CD4-positive, alpha-beta memory T cell (primary cell): ENCODE measurements at regions not wholly inside any gene's neighbourhood (a gene's known extent, or its start where the extent isn't known, plus 50 kb on each side); places are given as distances from the start of the nearest gene placed in this dataset.

Experiments used
- CTCF ChIA-PET: fragments of 350-600 bp; sonication (Branson Sonifier 250); formaldehyde crosslinking; loops from one replicate; lab custom pipeline; 2021; ENCODE audit warnings: inconsistent platforms; ENCODE audit not compliant: partially characterized antibody; lab: Charles Lee
- POLR2A ChIA-PET: fragments of 350-600 bp; sonication (Branson Sonifier 250); formaldehyde crosslinking; loops from one replicate; lab custom pipeline; 2021; ENCODE audit not compliant: partially characterized antibody; lab: Charles Lee
- DNase-seq, 5 donors: peaks; one replicate each; pipeline versions ENCODE4 v3.0.0 to v3.0.0-alpha.2; 2020 to 2022; ENCODE audit warnings: mixed read lengths in 1 of 5
- H3K27ac ChIP-seq: one replicate; pipeline ENCODE4 v1.7.0; 2013; ENCODE audit warnings: low read depth, low read length
- H3K27me3 ChIP-seq: 2 replicates; pipeline ENCODE4 v1.7.0; 2013; ENCODE audit warnings: mild to moderate bottlenecking, low read length, moderate library complexity; ENCODE audit not compliant: insufficient read depth
- H3K36me3 ChIP-seq: 2 replicates; pipeline ENCODE4 v1.7.0; 2013; ENCODE audit warnings: mild to moderate bottlenecking, low read length, moderate library complexity; ENCODE audit not compliant: insufficient read depth
- H3K4me1 ChIP-seq: 2 replicates; pipeline ENCODE4 v1.7.0; 2013; ENCODE audit warnings: mild to moderate bottlenecking, low read length, moderate library complexity; ENCODE audit not compliant: insufficient read depth
- H3K4me3 ChIP-seq, 2 donors: one replicate each; pipeline ENCODE4 v1.7.0; 2013; ENCODE audit warnings: low read length in 2 of 2, mild to moderate bottlenecking in 1 of 2
- H3K9me3 ChIP-seq, 2 donors: one replicate each; pipeline ENCODE4 v1.7.0; 2013; ENCODE audit warnings: low read length in 2 of 2, control low read depth in 1 of 2; ENCODE audit not compliant: control insufficient read depth in 1 of 2
- H3K27ac Mint-ChIP-seq, 7 donors: one replicate each; pipeline ENCODE4 v1.8.0; 2020 to 2021; ENCODE audit warnings: mixed read lengths in 7 of 7, mild to moderate bottlenecking in 6 of 7, inconsistent platforms in 3 of 7, moderate library complexity in 3 of 7
- H3K27me3 Mint-ChIP-seq, 2 donors: one replicate each; pipeline ENCODE4 v1.8.0; 2020 to 2021; ENCODE audit warnings: mixed read lengths in 2 of 2
- H3K36me3 Mint-ChIP-seq, 2 donors: one replicate each; pipeline ENCODE4 v1.8.0; 2020 to 2021; ENCODE audit warnings: mixed read lengths in 2 of 2, inconsistent platforms in 1 of 2, mild to moderate bottlenecking in 1 of 2
- H3K4me1 Mint-ChIP-seq, 4 donors: one replicate each; pipeline ENCODE4 v1.8.0; 2020 to 2021; ENCODE audit warnings: mixed read lengths in 4 of 4, mild to moderate bottlenecking in 1 of 4
- H3K4me3 Mint-ChIP-seq, 8 donors: one replicate each; pipeline ENCODE4 v1.8.0; 2020 to 2021; ENCODE audit warnings: mixed read lengths in 8 of 8, mild to moderate bottlenecking in 7 of 8, moderate library complexity in 6 of 8, inconsistent platforms in 3 of 8
- H3K9me3 Mint-ChIP-seq, 8 donors: one replicate each; pipeline ENCODE4 v1.8.0; 2020 to 2021; ENCODE audit warnings: mixed read lengths in 8 of 8, mild to moderate bottlenecking in 5 of 8, inconsistent platforms in 3 of 8, moderate library complexity in 1 of 8
- intact Hi-C: fragments of 100-400 bp; cut with micrococcal nuclease; formaldehyde crosslinking; loops from one replicate; pipeline ENCODE4 v1.15.1; 2023

GRCh38 chr9:116070256-116070914, 83.2 kb upstream of the PAPPA start:
- H3K9me3 Mint-ChIP-seq: peaks cover 0 to 2% (median 0%) of the 10 kb centered on the region in 8 donors
- Histone ChIP-seq H3K27ac (no peak overlapping the region), H3K36me3 (no peaks in the 10 kb centered on the region), H3K9me3 (no peaks in the 10 kb centered on the region), H3K27me3 (no peaks in the 10 kb centered on the region), H3K4me3 (no peak overlapping the region), H3K4me1 (no peaks in the 10 kb centered on the region)
- intact Hi-C loops: no loop called here
- ChIA-PET CTCF (no interaction called here), POLR2A (no interaction called here)
- no peaks in the 10 kb centered on the region for H3K27me3 Mint-ChIP-seq
- H3K4me1 Mint-ChIP-seq: no peaks in the 10 kb centered on the region
- no peak overlapping the region for H3K4me3 Mint-ChIP-seq
- no peak for DNase-seq
- H3K36me3 Mint-ChIP-seq: no peaks in the 10 kb centered on the region
- no peak overlapping the region for H3K27ac Mint-ChIP-seq

- no peaks in the 10 kb centered on the region for H3K27me3 Mint-ChIP-seq
- no peaks in the 10 kb centered on the region for H3K9me3 ChIP-seq
- no peak overlapping the region for H3K27ac Mint-ChIP-seq
- H3K36me3 ChIP-seq: no peaks in the 10 kb centered on the region
- H3K9me3 Mint-ChIP-seq: peaks cover 0 to 2% (median 0%) of the 10 kb centered on the region in 8 donors
- no peak overlapping the region for H3K4me3 ChIP-seq
- no peaks in the 10 kb centered on the region for H3K36me3 Mint-ChIP-seq
- ChIA-PET POLR2A (no interaction called here), CTCF (no interaction called here)
- no peaks in the 10 kb centered on the region for H3K27me3 ChIP-seq
- no peaks in the 10 kb centered on the region for H3K4me1 ChIP-seq
- intact Hi-C loops: no loop called here
- no peaks in the 10 kb centered on the region for H3K4me1 Mint-ChIP-seq
- H3K27ac ChIP-seq: no peak overlapping the region
- H3K4me3 Mint-ChIP-seq: no peak overlapping the region
- DNase-seq: no peak
These were observed 81.5 kb upstream of the PAPPA start for GRCh38 chr9:116072046-116072445.

DNA sequence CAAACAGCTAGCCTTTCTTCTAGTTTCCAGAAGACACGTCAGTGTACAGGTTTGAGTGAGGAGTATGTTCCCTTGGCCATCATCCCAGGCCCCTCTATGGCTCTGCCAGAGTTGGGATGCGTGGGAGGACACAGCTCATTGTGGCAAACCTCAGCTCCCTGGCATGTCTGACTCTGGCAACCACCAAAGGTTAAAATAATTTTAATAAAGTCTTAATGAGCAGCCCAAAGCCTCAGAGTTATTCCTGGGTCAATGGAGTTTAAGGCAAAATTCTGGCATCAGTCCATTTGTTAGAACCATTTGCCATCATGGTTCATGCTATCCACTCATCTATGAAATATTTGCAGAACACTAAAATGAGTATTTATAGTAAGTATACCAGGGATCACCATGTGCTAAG, 79.8 kb upstream of the PAPPA start:
- CTCF ChIA-PET: no interaction called here

DNA sequence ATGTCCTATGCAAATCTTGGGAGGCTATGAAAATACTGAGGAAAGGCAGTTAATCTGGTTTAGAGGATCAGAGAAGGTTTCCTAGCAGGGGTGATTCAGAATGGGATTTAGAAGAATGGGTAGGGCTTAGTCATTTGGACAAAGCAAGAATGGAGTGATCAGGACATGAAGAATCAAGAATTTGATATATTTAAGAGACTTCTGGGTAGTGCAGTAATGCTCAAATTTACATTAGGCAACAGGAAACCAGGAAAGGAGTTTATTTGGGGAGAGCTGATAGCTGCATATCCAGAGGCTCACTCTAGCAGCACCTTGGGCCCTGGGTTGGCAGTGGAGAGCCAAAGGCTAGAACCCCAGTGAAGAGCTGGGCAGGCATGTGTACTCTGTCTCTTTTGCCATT, 78.9 kb upstream of the PAPPA start:
- no peak for DNase-seq
- Histone ChIP-seq H3K9me3 (no peaks in the 10 kb centered on the region), H3K4me1 (no peaks in the 10 kb centered on the region), H3K4me3 (no peak overlapping the region), H3K27ac (no peak overlapping the region), H3K27me3 (no peaks in the 10 kb centered on the region), H3K36me3 (no peaks in the 10 kb centered on the region)
- H3K4me1 Mint-ChIP-seq: no peaks in the 10 kb centered on the region
- no peaks in the 10 kb centered on the region for H3K27me3 Mint-ChIP-seq
- CTCF ChIA-PET: no interaction called here
- no peak overlapping the region for H3K4me3 Mint-ChIP-seq
- H3K27ac Mint-ChIP-seq: no peak overlapping the region
- POLR2A ChIA-PET: no interaction called here
- intact Hi-C loops: no loop called here
- H3K36me3 Mint-ChIP-seq: no peaks in the 10 kb centered on the region
- peaks cover 0 to 4% (median 0%) of the 10 kb centered on the region in 8 donors for H3K9me3 Mint-ChIP-seq

More for the DNA sequence above, 79.8 kb upstream of the PAPPA start:
- Mint-ChIP-seq H3K36me3 (no peaks in the 10 kb centered on the region), H3K9me3 (peaks cover 0 to 4% (median 0%) of the 10 kb centered on the region in 8 donors), H3K4me1 (no peaks in the 10 kb centered on the region), H3K4me3 (no peak overlapping the region), H3K27ac (no peak overlapping the region), H3K27me3 (no peaks in the 10 kb centered on the region)
- Histone ChIP-seq H3K36me3 (no peaks in the 10 kb centered on the region), H3K27me3 (no peaks in the 10 kb centered on the region), H3K27ac (no peak overlapping the region), H3K4me1 (no peaks in the 10 kb centered on the region), H3K9me3 (no peaks in the 10 kb centered on the region), H3K4me3 (no peak overlapping the region)
- DNase-seq: no peak
- POLR2A ChIA-PET: no interaction called here
- intact Hi-C loops: no loop called here

DNA sequence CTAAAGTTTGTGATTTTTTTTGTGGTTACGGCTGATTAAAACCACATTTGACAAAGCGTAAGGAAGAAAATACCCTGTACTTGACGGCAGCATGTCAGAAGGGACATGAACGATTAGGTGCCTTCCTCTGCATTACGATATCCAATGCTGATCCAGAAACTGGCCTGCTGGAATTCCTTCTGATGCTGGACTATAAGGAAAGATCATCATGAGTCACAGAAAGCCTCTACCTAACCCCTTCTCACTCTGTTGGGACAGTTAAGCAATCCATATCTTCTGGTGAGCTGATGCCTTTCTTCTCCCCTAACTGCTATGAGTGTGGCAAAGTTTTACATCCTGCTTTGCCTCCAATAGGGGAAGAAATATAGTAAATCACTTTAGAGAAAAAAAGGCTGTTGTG, 78.4 kb upstream of the PAPPA start:
- CTCF ChIA-PET: no interaction called here
- H3K27ac Mint-ChIP-seq: no peak overlapping the region
- no peaks in the 10 kb centered on the region for H3K27me3 ChIP-seq
- intact Hi-C loops: no loop called here
- no peaks in the 10 kb centered on the region for H3K27me3 Mint-ChIP-seq
- no peaks in the 10 kb centered on the region for H3K36me3 Mint-ChIP-seq
- no peaks in the 10 kb centered on the region for H3K4me1 Mint-ChIP-seq
- no peak for DNase-seq
- H3K27ac ChIP-seq: no peak overlapping the region
- no peaks in the 10 kb centered on the region for H3K9me3 ChIP-seq
- POLR2A ChIA-PET: no interaction called here
- H3K4me1 ChIP-seq: no peaks in the 10 kb centered on the region
- no peak overlapping the region for H3K4me3 ChIP-seq
- H3K4me3 Mint-ChIP-seq: no peak overlapping the region
- H3K36me3 ChIP-seq: no peaks in the 10 kb centered on the region
- peaks cover 0 to 4% (median 0%) of the 10 kb centered on the region in 8 donors for H3K9me3 Mint-ChIP-seq

GRCh38 chr9:116078640-116079039, 75.0 kb upstream of the PAPPA start:
- POLR2A ChIA-PET: no interaction called here
- H3K4me1 Mint-ChIP-seq: no peaks in the 10 kb centered on the region
- CTCF ChIA-PET: no interaction called here
- peaks cover 0 to 1% (median 0%) of the 10 kb centered on the region in 8 donors for H3K9me3 Mint-ChIP-seq
- H3K27ac Mint-ChIP-seq: no peak overlapping the region
- intact Hi-C loops: no loop called here
- H3K36me3 Mint-ChIP-seq: no peaks in the 10 kb centered on the region
- Histone ChIP-seq H3K27me3 (no peaks in the 10 kb centered on the region), H3K27ac (no peak overlapping the region), H3K4me3 (no peak overlapping the region), H3K4me1 (no peaks in the 10 kb centered on the region), H3K9me3 (no peaks in the 10 kb centered on the region), H3K36me3 (no peaks in the 10 kb centered on the region)
- no peaks in the 10 kb centered on the region for H3K27me3 Mint-ChIP-seq
- no peak for DNase-seq
- H3K4me3 Mint-ChIP-seq: no peak overlapping the region

- Mint-ChIP-seq H3K27ac (no peak overlapping the region), H3K9me3 (peaks cover 0 to 1% (median 0%) of the 10 kb centered on the region in 8 donors), H3K36me3 (no peaks in the 10 kb centered on the region), H3K27me3 (no peaks in the 10 kb centered on the region), H3K4me3 (no peak overlapping the region), H3K4me1 (no peaks in the 10 kb centered on the region)
- Histone ChIP-seq H3K27ac (no peak overlapping the region), H3K4me1 (no peaks in the 10 kb centered on the region), H3K4me3 (no peak overlapping the region), H3K27me3 (no peaks in the 10 kb centered on the region), H3K36me3 (no peaks in the 10 kb centered on the region), H3K9me3 (no peaks in the 10 kb centered on the region)
- ChIA-PET POLR2A (no interaction called here), CTCF (no interaction called here)
- intact Hi-C loops: no loop called here
- no peak for DNase-seq
These were observed 73.0 kb upstream of the PAPPA start for GRCh38 chr9:116080561-116080960.
